ENCODE measurements at regions not wholly inside any gene's neighbourhood (a gene's known extent, or its start where the extent isn't known, plus 50 kb on each side); places are given as distances from the start of the nearest gene placed in this dataset.
"Not testable (repeated sequence)": the region's sequence is repeated elsewhere in the genome, so short reads cannot be mapped to it uniquely, and the experiment has no call there.

GRCh38 chr5:160491438-160491837 lies 69.8 kb downstream of the PTTG1 start:
- TF ChIP-seq CTCF (conservative IDR thresholded peaks at IDR 0.05) (no peak), ZFX (IDR thresholded peaks at IDR 0.05) (no peak)
- no peak overlapping the region for H3K27ac ChIP-seq

- TF ChIP-seq ZFX (IDR thresholded peaks at IDR 0.05) = no peak
- no peak for TF ChIP-seq CTCF (conservative IDR thresholded peaks at IDR 0.05)
Measured at GRCh38 chr5:160492565-160492964, 70.9 kb downstream of the PTTG1 start.

DNA sequence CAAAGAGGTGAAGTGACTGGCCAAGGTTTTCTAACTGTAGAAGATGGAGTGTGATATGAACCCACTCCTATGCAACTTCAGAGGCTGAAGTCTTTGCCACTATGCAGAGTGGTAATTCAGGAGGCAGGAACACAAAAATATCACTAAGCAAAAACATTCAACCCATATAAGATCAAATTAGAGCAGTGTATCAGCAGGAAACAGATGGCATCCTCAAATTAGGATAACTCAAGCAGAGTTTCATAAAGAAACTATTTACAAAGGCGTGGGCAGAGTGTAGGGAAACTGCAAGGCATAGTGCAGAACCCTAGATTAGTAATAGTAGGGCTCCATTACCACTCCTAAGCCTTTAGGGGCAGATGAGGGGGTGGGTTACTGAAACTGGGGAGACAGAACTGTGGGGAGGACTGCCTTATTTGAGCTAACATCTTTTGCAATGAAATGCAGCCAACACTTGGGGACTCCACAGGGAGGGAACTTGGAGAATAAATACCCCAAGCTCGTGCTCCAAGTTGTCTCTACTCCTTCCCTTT lies 72.2 kb downstream of the PTTG1 start:
- TF ChIP-seq ZFX (IDR thresholded peaks at IDR 0.05) = no peak
- no peak for TF ChIP-seq CTCF (conservative IDR thresholded peaks at IDR 0.05)
- no peak overlapping the region for H3K27ac ChIP-seq

More at GRCh38 chr5:160492565-160492964, 70.9 kb downstream of the PTTG1 start:
- H3K27ac ChIP-seq = no peak overlapping the region

DNA sequence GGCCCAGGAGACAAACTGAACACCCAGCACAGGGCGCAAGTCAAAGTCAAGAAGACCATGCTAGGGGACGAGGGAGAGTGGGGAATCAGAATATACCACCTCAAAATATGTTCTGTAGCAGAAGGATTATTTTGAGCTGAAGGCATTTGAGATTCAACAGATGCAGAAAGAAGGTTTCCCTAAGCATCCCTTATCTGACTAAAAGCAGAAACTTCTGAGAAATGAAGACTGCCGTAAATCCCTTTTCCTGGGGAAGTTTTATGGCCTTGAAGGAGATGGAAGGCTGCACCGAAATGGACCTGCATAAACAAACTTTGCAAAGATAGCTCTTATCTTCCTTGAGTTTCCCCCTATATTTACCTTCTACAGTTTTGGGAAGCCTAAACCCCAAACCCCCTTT lies 72.8 kb downstream of the PTTG1 start:
- TF ChIP-seq CTCF (conservative IDR thresholded peaks at IDR 0.05) = no peak
- no peak for TF ChIP-seq ZFX (IDR thresholded peaks at IDR 0.05)
- no peak overlapping the region for H3K27ac ChIP-seq

DNA sequence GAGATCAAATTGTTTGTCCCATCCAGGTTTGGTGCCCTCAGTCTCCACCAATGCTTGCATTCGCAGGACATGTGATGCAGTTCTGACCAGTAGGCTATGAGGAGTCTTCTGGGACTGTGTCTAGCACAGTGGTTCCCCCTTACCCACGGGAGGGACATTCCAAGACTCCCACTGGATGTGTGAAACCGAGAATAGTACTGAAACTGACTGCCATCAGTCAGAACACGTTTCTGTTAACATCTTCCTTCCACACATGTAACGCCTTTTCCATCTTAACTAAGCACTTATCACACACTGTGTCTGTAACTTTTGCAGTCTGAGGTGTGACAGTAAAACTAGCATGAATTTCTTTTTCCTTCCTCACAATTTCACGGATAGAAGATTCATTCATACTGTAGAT lies 74.7 kb downstream of the PTTG1 start:
- H3K27ac ChIP-seq = no peak overlapping the region
- TF ChIP-seq CTCF (conservative IDR thresholded peaks at IDR 0.05) = no peak
- no peak for TF ChIP-seq ZFX (IDR thresholded peaks at IDR 0.05)

GRCh38 chr5:160496784-160497183 lies 75.1 kb downstream of the PTTG1 start:
- no peak for TF ChIP-seq ZFX (IDR thresholded peaks at IDR 0.05)
- no peak for TF ChIP-seq CTCF (conservative IDR thresholded peaks at IDR 0.05)
- H3K27ac ChIP-seq = no peak overlapping the region

DNA sequence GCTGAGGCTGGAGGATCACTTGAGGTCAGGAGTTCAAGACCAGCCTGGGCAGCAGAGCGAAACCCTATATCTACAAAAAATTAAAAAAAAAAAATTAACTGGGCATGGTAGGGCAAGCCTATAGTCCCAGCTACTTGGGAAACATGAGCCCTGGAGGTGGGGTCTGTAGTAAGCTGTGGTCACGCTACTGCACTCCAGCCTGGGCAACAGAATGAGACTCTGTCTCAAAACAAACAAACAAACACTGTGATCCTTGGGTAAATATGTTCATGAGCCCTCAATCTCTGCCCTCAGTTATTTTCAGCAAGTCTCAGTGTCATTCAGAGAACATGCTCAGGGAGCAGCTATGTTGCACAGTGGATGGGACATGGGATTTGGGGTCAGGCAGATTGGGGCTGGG lies 76.2 kb downstream of the PTTG1 start:
- TF ChIP-seq CTCF (conservative IDR thresholded peaks at IDR 0.05) (no peak), ZFX (IDR thresholded peaks at IDR 0.05) (no peak)

DNA sequence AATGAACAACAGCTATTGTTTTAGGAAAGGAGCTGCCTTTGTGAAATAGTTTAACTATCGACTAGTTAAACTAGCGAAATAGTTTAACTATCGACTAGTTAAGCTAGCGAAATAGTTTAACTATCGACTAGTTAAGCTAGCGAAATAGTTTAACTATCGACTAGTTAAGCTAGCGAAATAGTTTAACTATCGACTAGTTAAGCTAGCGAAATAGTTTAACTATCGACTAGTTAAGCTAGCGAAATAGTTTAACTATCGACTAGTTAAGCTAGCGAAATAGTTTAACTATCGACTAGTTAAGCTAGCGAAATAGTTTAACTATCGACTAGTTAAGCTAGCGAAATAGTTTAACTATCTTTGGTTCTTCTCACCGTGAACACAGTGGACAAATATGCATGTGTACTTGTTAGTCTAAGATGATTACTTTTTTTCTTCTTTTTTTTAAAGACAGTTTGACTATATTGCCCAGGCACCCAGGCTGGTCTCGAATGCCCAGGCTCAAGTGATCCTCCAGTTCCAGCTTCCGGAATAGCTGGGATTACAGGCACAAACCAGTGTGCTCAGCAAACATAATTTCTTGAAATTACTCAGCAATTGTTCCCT lies 76.9 kb downstream of the PTTG1 start:
- not testable (repeated sequence) for H3K27ac ChIP-seq

More for the DNA sequence above, 76.2 kb downstream of the PTTG1 start:
- no peak overlapping the region for H3K27ac ChIP-seq

Data from C4-2B (cell line).